Iris pigment epithelial cell (primary cell): ENCODE measurements at regions not wholly inside any gene's neighbourhood (a gene's known extent, or its start where the extent isn't known, plus 50 kb on each side); places are given as distances from the start of the nearest gene placed in this dataset.

Experiments used
- DNase-seq: peaks from one replicate; pipeline ENCODE4 v3.0.0-alpha.2; 2011; ENCODE audit warnings: low read depth

GRCh38 chr6:150712505-150713252 is 113.0 kb downstream of the PLEKHG1 start:
- no peak for DNase-seq

GRCh38 chr6:150713487-150713886 is 113.8 kb downstream of the PLEKHG1 start:
- DNase-seq, result no peak

- DNase-seq, result no peak
Observed at GRCh38 chr6:150713931-150714330, 114.2 kb downstream of the PLEKHG1 start.

- no peak for DNase-seq
Observed at GRCh38 chr6:150715133-150715532, 115.4 kb downstream of the PLEKHG1 start.

- no peak for DNase-seq
Observed at GRCh38 chr6:150717419-150717818, 117.7 kb downstream of the PLEKHG1 start.

- no peak for DNase-seq
Observed at GRCh38 chr6:150719099-150719766, 119.5 kb downstream of the PLEKHG1 start.

- no peak for DNase-seq
Observed at GRCh38 chr6:150719831-150720230, 120.1 kb downstream of the PLEKHG1 start.

- DNase-seq, result peak; percentile 40
Observed at GRCh38 chr6:150720774-150721233, 121.1 kb downstream of the PLEKHG1 start.

GRCh38 chr6:150721418-150722266 is 122.0 kb downstream of the PLEKHG1 start:
- DNase-seq, result no peak

- no peak for DNase-seq
Observed at GRCh38 chr6:150722614-150723344, 123.1 kb downstream of the PLEKHG1 start.

GRCh38 chr6:150723345-150723658 is 123.6 kb downstream of the PLEKHG1 start:
- DNase-seq, result no peak

- DNase-seq, result no peak
Observed at GRCh38 chr6:150723857-150724256, 124.2 kb downstream of the PLEKHG1 start.

- DNase-seq, result no peak
Observed at GRCh38 chr6:150725795-150726194, 126.1 kb downstream of the PLEKHG1 start.

GRCh38 chr6:150729188-150729748 is 129.6 kb downstream of the PLEKHG1 start:
- DNase-seq, result no peak

- no peak for DNase-seq
Observed at GRCh38 chr6:150730801-150731457, 131.2 kb downstream of the PLEKHG1 start.

GRCh38 chr6:150732765-150733539 is 132.6 kb upstream of the MTHFD1L start:
- no peak for DNase-seq

- DNase-seq, result no peak
Observed at GRCh38 chr6:150733726-150734125, 131.8 kb upstream of the MTHFD1L start.

- peak; percentile 7 for DNase-seq
Observed at GRCh38 chr6:150734235-150734634, 131.3 kb upstream of the MTHFD1L start.

GRCh38 chr6:150735341-150735851 is 130.1 kb upstream of the MTHFD1L start:
- DNase-seq, result no peak

GRCh38 chr6:150738092-150738629 is 127.3 kb upstream of the MTHFD1L start:
- DNase-seq, result no peak
